Muscle of leg (tissue), 3 donors: ENCODE measurements at regions not wholly inside any gene's neighbourhood (a gene's known extent, or its start where the extent isn't known, plus 50 kb on each side); places are given as distances from the start of the nearest gene placed in this dataset.

Experiments used
- DNase-seq: peaks from one replicate; pipeline ENCODE4 v3.0.0; 2013
- H3K27ac ChIP-seq: one replicate; pipeline ENCODE4 v1.5.1; 2013; ENCODE audit warnings: mild to moderate bottlenecking, low read length, control low read depth
- H3K27me3 ChIP-seq: one replicate; pipeline ENCODE4 v1.6.1; 2013; ENCODE audit warnings: low read length; ENCODE audit not compliant: control insufficient read depth, insufficient read depth
- H3K36me3 ChIP-seq: one replicate; pipeline ENCODE4 v1.6.1; 2013; ENCODE audit warnings: low read length; ENCODE audit not compliant: control insufficient read depth, insufficient read depth
- H3K4me1 ChIP-seq: one replicate; pipeline ENCODE4 v1.6.1; 2013; ENCODE audit warnings: low read length; ENCODE audit not compliant: control insufficient read depth, insufficient read depth
- H3K4me3 ChIP-seq: one replicate; pipeline ENCODE4 v1.5.1; 2013; ENCODE audit warnings: low read length, control low read depth
- H3K9me3 ChIP-seq: replicated peaks from 2 replicates; pipeline ENCODE4 v1.6.1; 2013; ENCODE audit warnings: low read depth, low read length; ENCODE audit not compliant: control insufficient read depth
- WGBS: methylation state at CpG from one replicate; pipeline ENCODE4 v1.1.5; 2013; ENCODE audit warnings: missing lambda C conversion rate; ENCODE audit not compliant: insufficient coverage; 5-methylcytosine and 5-hydroxymethylcytosine counted together

DNA sequence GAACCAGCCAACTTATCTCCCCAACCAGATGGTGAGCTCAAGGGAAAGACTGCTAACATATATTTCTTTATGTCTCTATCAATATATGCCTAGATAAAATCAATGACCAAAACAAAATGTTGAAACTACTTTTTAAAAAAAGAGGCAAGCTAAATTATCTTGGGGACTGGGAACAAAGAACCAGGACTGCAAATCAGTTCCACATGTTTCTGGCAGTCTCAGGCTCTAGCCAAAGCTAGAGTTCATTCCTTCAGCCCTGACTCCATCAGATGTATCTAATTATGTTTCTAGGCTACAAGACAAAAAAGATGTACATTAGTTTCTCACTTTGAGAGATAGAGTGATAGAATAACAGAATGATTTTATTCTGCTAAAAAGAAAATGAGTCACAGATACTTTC lies 1290.3 kb upstream of the SORCS1 start:
- H3K4me3 ChIP-seq, result no peak overlapping the region
- no peaks in the 10 kb centered on the region for H3K36me3 ChIP-seq
- H3K27ac ChIP-seq, result no peak overlapping the region
- H3K9me3 ChIP-seq, result no peaks in the 10 kb centered on the region
- no peaks in the 10 kb centered on the region for H3K4me1 ChIP-seq
- H3K27me3 ChIP-seq, result no peaks in the 10 kb centered on the region
- peak; percentile 93 for DNase-seq

DNA sequence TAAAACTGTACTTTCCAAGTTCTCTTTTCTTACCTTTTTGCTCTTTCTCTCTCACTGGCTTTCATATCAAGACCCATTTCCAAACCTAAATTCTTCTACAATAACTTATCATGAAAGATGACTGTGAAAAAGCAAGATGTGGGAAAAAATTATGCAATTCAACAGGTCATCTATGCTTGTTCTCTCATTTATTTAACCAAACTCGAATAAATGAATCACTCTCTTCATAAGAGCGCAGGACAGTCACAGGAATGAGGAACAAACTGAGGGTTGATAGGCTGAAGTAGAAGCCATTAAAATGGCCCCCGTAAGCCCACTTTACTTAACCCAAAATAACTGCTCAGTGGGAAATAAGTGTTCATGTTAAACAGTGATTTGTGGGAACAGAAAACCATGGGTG lies 1289.7 kb upstream of the SORCS1 start:
- no CpG with 5 or more reads among the region's 3 CpGs for WGBS
- DNase-seq, result peak; percentile 8
- Histone ChIP-seq H3K27me3 (no peaks in the 10 kb centered on the region), H3K27ac (no peak overlapping the region), H3K36me3 (no peaks in the 10 kb centered on the region), H3K4me3 (no peak overlapping the region), H3K4me1 (no peaks in the 10 kb centered on the region), H3K9me3 (no peaks in the 10 kb centered on the region)

DNA sequence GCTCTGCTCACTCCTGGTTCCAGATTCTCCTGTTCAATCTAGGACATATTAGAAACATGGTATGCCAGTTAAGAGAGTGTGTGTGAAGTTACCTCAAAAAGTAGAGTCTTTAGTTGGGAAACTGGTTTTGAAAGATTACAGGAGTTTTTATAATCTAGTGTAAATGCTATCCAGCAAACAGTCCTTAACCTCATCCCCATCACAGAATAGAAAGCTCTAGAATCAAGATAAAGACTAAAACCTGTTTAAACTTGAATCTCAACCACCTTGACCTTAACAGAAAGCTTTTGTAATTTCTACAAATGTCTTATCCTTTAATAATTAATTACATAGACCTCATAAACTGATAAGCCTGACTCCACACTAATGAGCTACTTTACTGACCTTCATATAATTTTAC lies 1288.7 kb upstream of the SORCS1 start:
- Histone ChIP-seq H3K27me3 (no peaks in the 10 kb centered on the region), H3K4me1 (no peaks in the 10 kb centered on the region), H3K9me3 (no peaks in the 10 kb centered on the region), H3K4me3 (no peak overlapping the region), H3K36me3 (no peaks in the 10 kb centered on the region), H3K27ac (no peak overlapping the region)
- DNase-seq, result no peak

DNA sequence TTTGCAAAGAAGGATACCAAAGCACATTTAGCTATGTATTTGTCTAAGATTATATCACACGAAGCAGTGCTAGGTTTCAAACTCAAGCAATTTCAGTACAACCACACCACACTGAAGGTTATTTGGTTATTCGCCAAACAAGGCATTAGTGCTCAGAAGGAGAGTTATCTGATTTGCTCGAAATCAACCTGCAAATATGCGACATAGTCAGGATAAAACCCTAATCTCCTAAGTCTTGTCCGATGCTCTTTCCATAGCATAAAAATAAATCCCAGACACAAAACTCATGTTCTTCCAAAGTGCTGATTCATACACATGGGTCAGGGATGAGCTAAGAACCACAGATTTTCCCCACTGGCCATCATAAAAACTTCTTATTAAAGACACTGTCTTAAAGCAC lies 1288.0 kb upstream of the SORCS1 start:
- no peaks in the 10 kb centered on the region for H3K4me1 ChIP-seq
- no peak overlapping the region for H3K27ac ChIP-seq
- DNase-seq, result peak; percentile 22
- no peak overlapping the region for H3K4me3 ChIP-seq
- H3K27me3 ChIP-seq, result no peaks in the 10 kb centered on the region
- no peaks in the 10 kb centered on the region for H3K9me3 ChIP-seq
- H3K36me3 ChIP-seq, result no peaks in the 10 kb centered on the region
- WGBS, result 60% methylated on average over 1 of the region's 5 CpGs

DNA sequence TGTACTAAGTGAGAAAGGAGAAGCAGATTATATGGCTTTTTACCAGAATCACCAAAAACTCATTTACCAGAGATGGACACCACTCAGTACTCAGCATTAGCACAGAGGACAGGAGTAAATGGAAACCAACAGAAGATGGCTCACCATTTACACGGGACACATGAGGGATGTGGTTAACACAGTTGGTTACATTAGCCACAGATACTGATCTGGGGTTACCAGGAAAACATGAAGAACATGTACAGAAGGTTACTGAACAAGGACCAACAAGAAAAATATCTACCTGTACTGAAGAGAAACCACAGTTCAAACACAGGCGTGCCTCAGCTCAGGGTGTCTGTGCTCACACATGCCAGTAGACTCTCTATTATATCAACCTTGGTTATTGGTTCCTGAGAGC lies 1285.8 kb upstream of the SORCS1 start:
- no CpG with 5 or more reads among the region's 2 CpGs for WGBS
- no peak overlapping the region for H3K4me3 ChIP-seq
- H3K9me3 ChIP-seq, result no peaks in the 10 kb centered on the region
- no peak overlapping the region for H3K27ac ChIP-seq
- H3K36me3 ChIP-seq, result no peaks in the 10 kb centered on the region
- no peaks in the 10 kb centered on the region for H3K27me3 ChIP-seq
- no peak for DNase-seq
- H3K4me1 ChIP-seq, result no peaks in the 10 kb centered on the region

DNA sequence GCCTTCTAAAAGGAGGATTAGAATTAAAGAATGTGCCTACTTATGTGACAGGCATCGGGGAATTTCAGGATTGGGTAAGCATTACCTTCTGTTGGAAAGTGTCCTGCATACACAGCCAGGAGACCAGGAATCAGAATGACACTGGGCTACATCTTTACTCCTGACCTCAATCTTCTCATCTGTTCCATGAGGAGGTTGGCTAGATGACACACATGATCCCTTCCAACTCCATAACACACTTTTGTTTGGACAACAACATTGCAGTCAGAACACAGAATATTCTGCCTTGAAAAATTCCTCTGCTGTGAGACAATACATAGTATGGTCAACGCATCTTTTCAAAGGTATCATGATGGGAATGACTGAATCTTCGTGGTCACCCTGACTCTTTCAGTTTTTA lies 1281.2 kb upstream of the SORCS1 start:
- Histone ChIP-seq H3K9me3 (no peaks in the 10 kb centered on the region), H3K27ac (no peak overlapping the region), H3K36me3 (no peaks in the 10 kb centered on the region), H3K4me1 (no peaks in the 10 kb centered on the region), H3K4me3 (no peak overlapping the region), H3K27me3 (no peaks in the 10 kb centered on the region)
- DNase-seq, result peak; percentile 58
- 80% methylated on average over 2 of the region's 3 CpGs for WGBS

DNA sequence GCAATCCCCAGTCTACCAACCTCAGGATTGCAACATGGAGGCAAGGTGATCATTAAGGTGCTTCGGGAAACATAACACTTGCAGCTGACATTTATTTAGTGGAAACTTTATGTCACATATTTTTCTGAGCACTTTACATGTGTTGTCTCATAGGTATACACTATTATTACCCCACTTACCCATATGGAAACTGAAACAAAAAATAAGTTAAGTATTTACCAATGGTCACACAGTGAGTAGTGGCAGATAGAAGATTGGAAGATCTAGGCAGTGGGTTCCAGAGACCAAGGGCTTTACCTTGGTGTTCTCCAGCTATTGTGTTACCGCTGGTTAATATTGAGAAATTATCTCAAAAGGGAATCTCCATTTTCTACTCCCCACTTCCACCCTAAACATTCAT lies 1279.1 kb upstream of the SORCS1 start:
- WGBS, result no CpG with 5 or more reads among the region's 2 CpGs

DNA sequence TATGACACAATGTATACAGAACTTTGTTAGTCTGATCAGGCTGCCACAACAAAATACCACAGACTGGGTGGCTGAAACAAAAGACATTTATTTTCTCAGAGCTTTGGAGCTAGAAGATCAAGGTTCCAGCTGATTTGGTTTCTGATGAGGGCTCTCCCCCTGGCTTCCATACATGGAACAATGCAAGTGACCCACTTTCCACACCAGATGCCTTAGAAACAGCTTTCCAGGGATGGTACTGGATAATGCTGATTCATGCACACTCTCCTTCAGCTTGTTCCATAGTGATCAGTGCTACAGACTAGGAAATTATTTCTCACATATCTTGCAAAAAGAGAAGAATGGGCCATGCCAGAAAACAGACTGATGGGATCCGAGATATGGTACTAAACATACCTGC lies 1274.9 kb upstream of the SORCS1 start:
- H3K4me1 ChIP-seq, result no peaks in the 10 kb centered on the region
- H3K4me3 ChIP-seq, result no peak overlapping the region
- H3K27me3 ChIP-seq, result no peaks in the 10 kb centered on the region
- DNase-seq, result no peak
- no peak overlapping the region for H3K27ac ChIP-seq
- H3K9me3 ChIP-seq, result no peaks in the 10 kb centered on the region
- H3K36me3 ChIP-seq, result no peaks in the 10 kb centered on the region
- WGBS, result 89% methylated on average over 1 of the region's 1 CpG

More for the DNA sequence above, 1279.1 kb upstream of the SORCS1 start:
- no peak overlapping the region for H3K27ac ChIP-seq
- H3K4me3 ChIP-seq, result no peak overlapping the region
- no peaks in the 10 kb centered on the region for H3K9me3 ChIP-seq
- H3K36me3 ChIP-seq, result no peaks in the 10 kb centered on the region
- no peak for DNase-seq
- no peaks in the 10 kb centered on the region for H3K4me1 ChIP-seq
- H3K27me3 ChIP-seq, result no peaks in the 10 kb centered on the region

DNA sequence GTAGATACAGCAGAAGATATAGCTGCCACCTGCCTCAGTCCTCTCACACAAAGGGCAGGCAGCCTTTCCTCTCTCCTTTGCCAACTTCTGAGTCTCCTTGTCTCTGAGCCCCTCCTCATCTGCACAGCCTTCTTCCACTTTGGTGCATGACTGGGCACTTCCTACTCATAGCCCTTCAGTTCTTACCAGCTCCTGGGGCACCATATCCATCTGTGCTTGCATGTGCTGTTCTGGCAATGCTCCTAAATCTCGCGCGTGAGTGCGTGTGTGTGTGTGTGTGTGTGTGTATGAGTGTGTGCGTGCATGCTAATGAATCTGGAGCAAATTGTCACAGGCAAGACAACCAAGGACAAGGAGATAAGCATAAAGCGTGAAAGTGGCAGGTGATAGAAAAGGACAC lies 1271.6 kb upstream of the SORCS1 start:
- Histone ChIP-seq H3K9me3 (no peaks in the 10 kb centered on the region), H3K36me3 (no peaks in the 10 kb centered on the region), H3K27me3 (no peaks in the 10 kb centered on the region), H3K27ac (no peak overlapping the region), H3K4me3 (no peak overlapping the region), H3K4me1 (no peaks in the 10 kb centered on the region)
- no peak for DNase-seq
- 87% methylated on average over 6 of the region's 6 CpGs for WGBS

DNA sequence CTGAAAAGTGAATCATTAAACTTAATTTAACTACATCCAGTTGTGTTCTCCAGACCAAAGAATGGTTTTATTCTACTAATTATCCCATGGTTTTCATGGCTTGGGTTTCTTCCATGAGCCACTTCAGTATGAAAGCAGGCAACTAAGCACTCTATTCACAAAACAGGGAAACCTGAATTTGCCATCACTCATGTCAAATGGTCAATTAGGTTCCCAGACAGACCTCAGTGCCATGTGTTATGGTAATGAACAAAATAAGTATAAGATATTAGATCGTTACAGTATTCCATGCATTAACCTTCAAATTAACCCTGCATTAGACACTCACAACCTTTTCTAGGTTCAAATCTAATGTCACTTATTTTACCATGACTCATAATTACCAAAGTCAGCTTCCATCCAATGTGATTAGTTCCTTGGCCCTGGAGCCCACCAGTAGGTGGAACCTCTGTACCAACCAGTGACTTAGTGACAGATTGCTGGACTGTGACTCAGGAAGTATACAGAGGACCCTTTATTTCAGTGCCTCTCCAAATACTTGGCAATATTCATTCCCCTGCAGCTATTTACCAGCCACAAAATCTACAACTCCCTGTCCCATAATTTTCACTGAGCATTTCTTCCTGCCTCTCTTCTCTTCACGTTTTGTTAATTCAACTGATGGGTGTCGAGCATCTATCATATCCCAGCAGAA lies 1270.2 kb upstream of the SORCS1 start:
- no CpG with 5 or more reads among the region's 3 CpGs for WGBS
- no peak for DNase-seq

DNA sequence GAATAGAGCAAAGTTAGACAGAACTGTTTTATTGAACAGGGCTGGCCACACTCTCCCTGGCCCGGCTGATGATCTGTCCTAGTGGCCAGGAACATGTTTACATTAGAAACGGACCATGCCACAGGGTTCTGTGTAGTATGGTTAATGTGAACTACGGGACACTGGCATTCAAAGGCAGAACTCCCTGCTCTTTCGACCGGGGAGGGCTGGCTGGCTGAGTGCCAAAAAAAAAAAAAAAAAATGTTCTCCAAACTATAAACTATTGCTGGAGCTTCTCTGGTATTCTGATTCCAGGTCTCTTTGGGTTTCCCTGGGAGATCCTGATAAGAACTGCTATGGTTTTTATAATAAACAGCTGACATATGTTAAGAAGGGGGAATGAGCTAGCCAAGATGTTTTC lies 1262.6 kb upstream of the SORCS1 start:
- H3K27me3 ChIP-seq, result no peaks in the 10 kb centered on the region
- DNase-seq, result peak; percentile 61

More for the DNA sequence above, 1270.2 kb upstream of the SORCS1 start:
- Histone ChIP-seq H3K36me3 (no peaks in the 10 kb centered on the region), H3K9me3 (no peaks in the 10 kb centered on the region), H3K27me3 (no peaks in the 10 kb centered on the region), H3K4me3 (no peak overlapping the region), H3K27ac (no peak overlapping the region), H3K4me1 (no peaks in the 10 kb centered on the region)

More for the DNA sequence above, 1262.6 kb upstream of the SORCS1 start:
- Histone ChIP-seq H3K36me3 (no peaks in the 10 kb centered on the region), H3K4me1 (no peaks in the 10 kb centered on the region), H3K9me3 (no peaks in the 10 kb centered on the region), H3K4me3 (no peak overlapping the region), H3K27ac (no peak overlapping the region)
- 83% methylated on average over 1 of the region's 5 CpGs for WGBS
